HPDE6-E6E7 (cell line): ENCODE measurements at regions not wholly inside any gene's neighbourhood (a gene's known extent, or its start where the extent isn't known, plus 50 kb on each side); places are given as distances from the start of the nearest gene placed in this dataset.

ENCODE experiments used
- DNase-seq: peaks from one replicate; pipeline ENCODE4 v3.0.0; 2011; ENCODE audit warnings: missing footprints; ENCODE audit errors: extremely low spot score

DNA sequence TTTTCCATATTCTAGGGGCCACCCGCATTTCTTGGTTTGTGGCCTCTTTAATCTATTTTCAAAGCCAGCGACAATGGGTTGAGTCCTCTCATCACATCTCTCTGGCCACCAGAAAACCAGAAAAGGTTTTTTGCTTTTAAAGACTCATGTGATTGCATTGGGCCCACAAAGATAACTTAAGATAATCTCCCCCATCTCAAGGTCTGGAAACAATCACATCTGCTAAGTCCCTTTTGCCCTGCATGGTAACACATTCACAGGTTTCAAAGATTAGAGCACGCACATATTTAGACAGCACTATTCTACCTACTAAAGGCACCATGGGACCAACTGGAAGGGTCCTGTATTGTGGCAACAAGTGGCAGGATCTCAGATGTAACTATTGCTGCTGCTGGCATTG is 147.0 kb upstream of the MIR17HG start:
- no peak for DNase-seq

DNA sequence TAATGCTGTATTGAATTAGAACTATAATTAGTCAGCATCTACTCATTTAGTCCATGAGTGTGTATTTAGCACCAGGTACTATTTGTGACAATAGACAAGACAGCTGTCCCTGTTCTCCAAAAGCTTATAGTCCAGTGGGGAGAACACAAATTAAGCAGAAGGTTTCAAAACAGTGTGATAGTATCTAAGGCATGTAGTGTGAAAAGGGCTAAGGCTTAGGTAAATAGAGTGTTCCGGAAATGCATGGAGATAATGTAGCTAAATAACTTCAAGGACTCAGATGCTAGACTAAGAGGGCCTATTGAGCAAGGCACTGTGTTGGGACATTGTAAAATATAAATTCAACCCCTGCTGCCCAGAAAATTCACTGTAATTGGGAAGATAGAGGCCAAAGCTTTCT is 144.1 kb upstream of the MIR17HG start:
- no peak for DNase-seq

DNA sequence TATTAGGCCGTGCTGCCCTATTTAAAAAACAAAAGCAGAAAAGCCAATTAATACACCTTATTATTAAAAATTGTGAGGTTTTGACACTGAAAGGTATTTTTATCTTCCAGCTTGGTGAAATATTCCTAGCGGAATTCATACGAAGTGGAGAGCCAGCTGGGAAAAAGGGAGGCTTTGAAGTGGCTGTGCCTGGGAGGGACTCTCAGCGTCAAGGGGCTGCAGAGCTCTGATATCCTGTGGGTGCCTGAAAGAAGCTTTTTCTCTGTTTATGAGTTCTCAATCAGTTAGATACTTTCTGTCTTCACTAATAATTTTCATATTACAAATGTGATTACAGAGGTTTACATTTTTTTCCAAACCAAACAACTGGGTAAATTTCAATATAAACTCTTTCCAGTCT is 140.2 kb upstream of the MIR17HG start:
- DNase-seq = no peak

DNA sequence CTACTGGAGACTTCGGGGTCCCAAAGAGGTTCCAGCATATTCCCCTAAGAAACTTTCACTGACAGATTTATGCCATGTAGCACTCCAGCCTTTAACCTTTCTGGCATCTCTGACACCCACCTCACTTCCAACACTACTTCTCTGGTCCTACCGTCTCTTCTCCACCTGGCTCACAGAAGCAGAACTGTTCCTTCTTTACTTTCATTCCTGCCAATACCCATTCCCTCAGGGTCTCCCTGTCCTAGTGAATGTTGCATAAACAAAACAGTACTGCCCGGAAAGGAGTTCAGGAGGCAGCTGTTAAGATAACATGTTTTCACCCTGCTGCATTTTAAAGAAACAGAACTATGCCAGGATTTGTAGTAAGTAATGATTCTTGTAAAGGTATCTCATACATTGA is 136.0 kb upstream of the MIR17HG start:
- no peak for DNase-seq

DNA sequence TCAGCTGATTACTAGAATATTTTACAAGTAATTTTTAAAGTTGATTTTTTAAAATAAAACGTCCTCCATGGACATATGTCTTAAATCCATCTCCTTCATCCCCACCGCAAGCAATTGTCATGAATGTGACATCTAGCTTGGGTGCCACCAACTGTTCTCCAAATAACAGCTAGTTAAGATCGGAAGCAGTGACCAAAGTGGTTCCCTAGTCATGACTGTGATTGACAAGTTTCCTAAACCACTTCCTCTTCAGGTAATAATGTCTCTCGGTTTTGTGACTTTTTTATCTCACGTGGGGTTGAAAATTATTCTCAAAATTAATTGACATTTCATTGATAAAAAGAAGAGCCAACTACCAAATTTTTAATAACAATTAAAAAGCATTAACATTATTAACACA is 135.3 kb upstream of the MIR17HG start:
- no peak for DNase-seq

DNA sequence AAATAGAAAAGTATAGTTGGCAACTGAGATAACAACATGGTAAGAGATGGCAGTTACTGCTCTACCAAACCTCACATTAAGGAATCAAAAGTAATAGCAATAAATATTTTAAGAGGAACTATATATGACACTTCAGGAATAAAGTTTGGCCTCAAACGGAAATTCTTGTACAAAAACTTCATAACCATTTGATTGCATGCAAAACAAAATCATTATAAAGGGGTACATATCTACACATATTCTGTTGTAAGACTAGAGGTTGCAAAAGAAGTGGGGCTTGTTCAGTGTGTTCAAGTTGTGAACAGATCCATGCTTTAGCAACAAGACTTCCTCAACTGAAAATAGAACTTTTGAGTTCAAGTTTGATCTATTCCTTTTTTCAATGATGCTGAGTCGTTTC is 133.5 kb upstream of the MIR17HG start:
- no peak for DNase-seq

DNA sequence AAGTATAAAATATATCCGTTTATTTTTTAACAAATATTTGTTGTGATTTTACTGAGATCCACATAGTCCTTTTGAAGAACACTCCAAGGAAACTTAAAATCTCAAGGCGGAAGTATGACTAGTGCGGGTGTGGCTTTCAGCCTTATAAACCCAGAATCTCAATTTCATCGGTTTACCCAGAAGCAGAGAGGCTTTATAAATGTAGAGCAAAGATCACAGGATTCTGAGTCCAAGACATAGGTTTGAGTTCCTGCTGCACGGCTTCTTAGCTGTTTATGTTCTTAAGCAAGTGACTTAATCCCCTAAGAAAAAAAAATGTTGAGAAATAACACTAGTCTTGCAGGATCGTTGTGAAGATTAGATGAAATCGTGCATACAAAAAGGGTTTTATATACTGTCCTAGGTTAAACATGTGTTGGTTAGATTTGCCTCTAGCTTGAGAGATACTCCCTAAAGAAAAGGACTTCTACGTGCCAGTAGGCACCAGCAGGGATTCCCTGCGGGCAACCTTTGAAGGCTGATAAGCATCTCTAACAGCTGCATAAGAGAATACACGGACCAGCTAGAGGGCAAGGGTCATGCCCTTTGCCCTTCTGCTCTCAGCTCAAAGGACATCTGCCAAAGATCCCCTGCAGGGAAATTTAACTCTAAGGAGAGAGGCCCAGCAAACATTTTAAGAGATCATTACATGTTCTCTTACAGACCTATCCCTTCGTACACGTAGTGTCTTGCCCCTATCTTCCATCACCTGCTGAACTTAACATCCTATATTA is 130.4 kb upstream of the MIR17HG start:
- no peak for DNase-seq

DNA sequence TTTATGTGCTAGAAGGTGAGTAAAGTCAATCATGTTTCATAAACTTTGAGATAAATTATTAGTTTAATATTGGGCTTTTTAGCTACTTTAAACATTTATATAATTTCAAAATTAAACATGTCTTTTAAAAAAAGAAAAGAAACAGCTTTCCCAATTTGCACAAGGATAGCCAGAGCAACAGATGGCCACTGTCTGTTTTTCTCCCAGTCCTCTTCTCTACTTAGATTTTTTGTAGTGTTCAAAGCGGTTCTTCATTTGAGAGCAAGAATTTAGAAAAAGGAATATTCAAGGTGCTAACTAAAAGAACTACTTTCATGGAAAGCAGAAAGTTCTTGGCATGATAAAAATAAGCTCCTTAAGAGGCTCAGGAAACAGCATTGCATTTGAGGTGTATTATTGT is 128.3 kb upstream of the MIR17HG start:
- DNase-seq = no peak

DNA sequence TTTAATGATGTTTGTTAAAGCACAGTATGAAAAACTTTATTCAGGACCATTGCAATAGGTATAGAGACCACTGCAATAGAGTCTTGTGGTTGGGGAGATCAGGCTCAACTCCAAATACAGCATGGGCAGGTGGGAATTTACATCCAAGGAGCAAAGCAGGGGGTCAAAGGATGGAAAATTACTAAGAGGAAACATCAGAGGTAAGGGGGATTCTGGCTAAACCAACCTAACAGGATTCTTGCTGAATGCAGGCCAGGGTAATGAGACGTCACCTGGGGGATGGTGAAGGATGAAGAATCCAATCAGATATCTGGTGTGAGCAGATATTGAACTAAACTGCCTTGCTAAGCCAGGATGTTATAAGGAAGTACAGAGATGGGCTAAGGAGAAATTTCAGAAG is 126.6 kb upstream of the MIR17HG start:
- no peak for DNase-seq

DNA sequence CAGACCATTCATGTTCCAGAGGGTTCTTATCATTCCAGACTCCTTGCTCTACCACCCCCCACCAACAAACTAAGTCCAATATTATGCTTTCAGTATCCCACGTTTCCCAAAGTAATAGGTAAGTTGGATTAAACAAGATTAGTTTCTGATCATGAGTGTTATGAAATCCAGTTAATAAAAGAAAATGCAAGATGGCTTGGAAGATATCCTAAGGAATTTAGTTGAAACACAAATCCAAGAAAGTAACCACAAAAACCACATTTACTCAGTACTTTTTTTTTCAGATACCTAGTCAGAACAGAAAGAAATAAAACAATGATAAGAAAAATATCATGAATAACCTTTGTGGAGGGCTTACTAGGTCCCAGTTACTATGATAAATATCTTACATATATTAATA is 119.4 kb upstream of the MIR17HG start:
- DNase-seq = no peak

DNA sequence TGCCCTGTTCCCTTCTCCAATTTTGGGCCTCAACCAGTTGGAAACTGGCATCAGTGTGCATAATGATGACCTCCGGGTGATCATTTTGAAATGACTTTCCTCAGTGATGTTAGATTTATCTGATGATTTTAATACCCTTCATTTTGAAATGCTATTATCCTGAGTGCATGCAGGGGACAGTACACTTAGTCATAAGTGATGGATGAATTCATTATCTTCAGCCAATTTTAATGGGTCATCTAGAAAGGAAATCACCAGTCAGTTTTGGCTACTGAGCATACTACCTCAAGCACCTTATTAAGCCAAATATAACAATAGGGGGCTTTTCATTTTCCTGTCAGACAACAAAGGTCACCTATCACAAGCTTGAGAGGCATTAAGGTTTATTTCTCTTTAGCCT is 118.5 kb upstream of the MIR17HG start:
- no peak for DNase-seq

DNA sequence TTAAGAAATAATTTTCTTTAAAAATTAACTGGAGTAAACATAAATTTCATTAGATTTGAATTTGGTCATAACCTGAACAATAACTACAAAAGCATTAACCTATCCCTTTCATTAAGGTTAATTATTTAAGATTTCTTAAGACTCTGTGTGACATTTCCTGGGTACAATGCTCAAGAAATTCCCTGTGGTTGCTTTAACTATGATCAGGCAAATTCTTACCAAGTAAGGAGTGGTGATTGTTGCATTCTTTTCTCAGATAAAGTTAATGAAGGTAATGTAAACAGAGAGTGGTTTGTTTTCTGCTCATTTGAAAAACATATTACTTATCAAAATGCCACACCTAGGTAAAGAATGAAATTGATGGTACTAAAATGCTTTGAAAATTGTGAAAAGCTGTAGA is 114.8 kb upstream of the MIR17HG start:
- no peak for DNase-seq

DNA sequence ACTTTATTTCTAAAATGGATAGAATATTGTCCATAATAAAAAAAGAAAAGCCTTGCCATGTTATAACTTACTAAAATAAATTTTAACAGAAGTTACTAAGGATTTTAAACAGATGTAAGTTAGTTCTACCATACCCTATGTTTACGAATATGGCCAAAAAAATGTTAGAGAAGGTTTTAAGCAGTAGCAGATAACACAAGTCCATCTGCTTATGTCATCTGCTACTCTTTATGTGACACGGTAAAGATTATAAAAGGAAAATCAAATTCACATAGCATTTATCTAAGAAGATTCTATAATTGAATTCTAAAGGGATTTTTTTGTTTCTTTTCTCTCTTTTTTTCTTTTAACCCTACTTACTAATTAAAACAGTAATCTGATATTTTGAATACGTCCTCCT is 114.2 kb upstream of the MIR17HG start:
- no peak for DNase-seq

DNA sequence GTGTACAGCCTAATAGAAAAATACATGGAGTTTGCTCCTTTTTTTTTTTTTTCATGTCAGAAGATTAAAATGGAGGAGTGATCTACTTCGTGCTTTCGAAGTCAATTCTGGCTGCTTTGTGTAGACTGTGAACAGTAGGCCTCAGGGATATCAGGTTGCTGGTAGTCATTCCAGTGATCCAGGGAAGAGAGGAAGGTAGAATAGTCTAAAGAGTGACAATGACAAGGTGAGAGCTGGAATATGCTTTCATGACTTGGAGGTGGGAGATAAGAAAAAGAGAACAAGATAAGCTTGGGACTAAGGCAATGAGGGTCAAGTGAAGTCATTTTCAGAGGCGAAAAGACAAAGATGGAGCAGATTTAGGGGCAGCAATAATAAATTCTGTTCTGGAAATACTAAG is 111.3 kb upstream of the MIR17HG start:
- DNase-seq = no peak

DNA sequence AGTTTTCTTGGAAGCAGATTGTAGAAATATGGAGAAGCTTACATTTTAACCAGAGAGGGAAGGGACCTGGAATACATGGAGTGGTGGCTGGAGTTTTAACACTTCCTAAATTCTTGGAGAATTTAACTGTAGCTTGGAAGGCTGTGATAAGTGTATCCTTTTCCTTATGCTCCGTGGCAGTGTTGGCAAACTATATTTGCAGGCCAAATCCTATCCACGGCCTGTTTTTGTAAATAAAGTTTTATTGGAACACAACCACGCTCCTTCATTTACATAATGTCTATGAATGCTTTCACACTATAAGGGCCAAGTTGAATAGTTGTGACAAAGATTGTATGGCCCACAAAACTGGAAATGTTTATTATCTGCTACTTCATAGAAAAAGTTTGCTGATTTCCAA is 110.6 kb upstream of the MIR17HG start:
- no peak for DNase-seq

DNA sequence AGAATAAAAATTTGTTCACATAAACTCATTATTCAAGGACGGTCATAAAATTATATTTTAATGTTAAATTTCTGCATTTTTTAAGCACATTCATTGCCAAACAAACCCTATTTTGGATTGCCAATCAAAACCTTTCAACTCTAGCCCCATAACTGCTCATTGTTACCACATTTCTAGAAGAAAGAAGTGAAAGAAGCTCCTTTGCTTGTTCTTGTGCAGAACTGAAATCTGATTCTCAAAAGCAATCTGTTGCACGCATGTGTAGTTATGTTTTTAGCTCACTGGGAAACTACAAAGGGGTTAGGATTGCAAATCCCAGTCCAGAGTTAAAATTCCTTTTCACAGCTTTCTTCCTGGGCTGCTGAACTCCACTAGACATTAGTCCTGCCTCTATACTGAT is 109.5 kb upstream of the MIR17HG start:
- DNase-seq = no peak

DNA sequence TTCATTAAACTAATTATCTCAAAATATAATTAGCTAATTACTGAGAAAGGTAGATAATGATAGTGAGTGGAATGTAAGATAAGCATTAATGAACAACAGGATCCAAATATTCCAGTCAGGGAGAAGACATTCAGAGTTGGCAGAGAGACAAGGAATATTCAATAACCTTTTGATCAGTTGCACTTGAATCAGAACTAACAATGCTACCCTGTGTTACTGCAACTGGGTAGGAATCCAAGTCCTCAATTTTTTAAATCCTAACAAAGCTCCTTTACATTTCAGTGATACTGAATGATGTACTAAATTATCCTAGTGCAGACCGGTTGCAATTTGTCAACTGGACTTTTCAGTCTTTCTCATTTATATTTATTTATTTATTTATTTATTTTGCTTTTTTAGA is 107.1 kb upstream of the MIR17HG start:
- no peak for DNase-seq

DNA sequence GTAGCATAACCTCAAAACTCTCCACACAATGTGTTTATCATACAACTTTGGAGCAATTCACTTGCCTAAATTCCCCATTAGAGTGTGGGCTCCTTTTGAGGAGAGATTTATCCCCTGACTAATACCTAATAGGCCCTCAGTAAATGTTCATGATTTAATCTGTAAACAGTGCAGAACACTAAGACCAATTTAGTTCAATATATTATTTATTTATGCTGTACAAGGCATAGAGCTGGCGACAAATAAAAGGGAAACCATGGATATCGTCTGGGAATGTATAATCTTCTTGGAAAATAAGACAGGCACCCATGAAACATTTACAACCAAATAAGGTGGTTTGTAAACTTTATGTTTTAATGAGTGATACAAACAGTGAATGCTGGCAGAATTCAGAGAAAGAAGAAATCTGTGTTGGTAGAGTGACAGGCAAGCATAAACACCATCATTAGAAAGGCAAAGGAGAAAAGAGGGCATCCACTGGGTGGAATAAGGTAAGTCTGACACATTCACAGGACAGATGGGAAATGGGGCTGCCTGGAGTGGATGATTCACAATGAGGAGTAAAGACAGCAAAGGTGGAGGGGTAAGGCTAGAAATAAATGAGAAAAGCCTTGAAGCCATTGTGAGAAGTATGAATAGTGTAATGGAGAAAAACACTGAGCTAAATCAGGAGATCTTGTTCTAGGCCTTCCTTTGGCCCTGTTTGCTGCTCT is 106.1 kb upstream of the MIR17HG start:
- DNase-seq = no peak

DNA sequence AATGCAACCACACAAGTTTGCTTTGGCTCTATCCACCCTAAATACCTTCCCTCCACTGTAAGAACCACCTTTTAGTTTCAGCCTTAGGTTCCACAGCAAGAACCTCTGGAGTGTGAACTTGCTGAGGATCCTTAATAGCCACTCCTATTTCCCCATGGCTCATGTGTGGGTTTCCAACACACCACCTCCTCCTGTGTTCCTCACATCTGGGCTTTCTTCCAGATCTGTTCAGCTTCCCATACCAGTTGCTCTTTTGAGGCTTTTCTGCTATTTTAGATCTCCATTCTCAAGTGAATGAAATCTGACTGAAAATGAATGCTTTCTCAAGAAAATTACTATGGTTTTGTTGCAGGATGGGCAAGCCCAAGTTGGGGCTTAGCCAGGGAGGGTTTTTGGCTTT is 104.8 kb upstream of the MIR17HG start:
- no peak for DNase-seq

DNA sequence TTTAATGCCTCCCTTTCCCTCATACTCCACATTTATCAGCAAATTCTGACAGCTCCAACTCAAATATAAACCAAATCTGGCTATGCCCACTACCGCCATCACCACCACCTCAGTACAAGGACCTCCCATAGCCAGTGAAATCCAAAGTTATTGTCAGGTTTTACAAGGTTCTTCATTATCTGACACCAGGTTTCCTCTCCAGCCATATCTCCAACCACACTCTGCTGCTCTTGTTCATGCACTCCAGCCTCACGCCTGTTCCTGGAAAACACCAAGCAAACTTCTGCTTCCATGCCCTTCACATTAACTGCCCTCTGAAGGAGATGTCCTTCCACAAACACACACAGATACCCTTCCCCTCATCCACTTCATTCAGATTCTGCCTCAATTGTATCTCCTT is 102.2 kb upstream of the MIR17HG start:
- DNase-seq = no peak

DNA sequence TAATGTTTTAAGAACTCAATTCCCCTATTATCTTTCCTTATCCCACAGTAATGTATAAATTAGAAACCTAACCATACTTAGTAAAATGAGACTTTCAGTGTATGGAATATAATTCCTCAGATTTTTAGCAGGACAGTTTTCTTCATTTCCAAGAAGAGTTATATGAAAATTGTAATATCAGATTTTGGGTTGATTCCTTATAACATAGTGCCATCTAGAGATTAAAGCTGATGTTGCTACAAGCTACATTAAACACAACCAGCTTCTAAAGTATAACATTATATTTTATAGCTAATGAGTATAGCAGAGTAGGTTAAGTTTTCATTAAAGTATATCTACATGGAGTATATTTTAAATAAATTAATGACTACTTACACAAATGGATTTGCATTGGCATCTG is 99.7 kb upstream of the MIR17HG start:
- DNase-seq = no peak

DNA sequence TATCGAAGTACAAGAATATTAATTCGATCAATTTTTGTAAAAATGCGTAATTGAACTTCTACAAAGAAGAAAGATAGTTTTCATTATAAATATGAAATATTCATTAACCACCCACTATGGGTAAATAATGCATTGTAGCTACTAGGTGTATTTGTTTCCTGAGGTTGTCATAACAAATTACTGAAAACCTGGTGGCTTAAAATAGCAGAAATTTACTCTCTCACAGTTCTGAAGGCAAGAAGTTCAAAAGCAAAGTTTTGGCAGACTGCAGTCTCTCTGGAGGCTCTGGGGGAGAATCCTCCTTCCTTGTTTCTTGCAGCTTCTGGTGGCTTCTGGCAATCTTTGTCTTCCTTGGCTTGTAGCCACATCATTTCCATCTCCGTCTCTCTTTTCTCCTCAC is 99.2 kb upstream of the MIR17HG start:
- no peak for DNase-seq

DNA sequence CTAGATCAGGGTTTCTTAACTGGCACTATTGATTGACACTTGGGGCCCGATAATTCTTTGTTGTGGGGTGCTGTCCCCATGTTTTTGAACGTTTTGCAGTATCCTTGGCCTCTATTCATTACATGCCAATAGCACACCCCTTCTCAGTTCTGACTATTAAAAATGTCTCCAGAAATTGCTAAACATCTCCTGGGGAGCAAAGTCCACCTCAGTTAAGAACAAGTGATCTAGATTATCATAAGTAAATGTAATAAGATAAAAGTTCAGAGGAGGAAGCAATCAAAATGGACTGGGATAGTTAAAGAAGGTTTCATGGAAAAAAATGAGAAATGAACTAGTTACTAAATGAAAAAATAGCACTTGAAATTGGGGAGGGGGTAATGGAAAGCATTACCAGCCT is 98.1 kb upstream of the MIR17HG start:
- DNase-seq = no peak

DNA sequence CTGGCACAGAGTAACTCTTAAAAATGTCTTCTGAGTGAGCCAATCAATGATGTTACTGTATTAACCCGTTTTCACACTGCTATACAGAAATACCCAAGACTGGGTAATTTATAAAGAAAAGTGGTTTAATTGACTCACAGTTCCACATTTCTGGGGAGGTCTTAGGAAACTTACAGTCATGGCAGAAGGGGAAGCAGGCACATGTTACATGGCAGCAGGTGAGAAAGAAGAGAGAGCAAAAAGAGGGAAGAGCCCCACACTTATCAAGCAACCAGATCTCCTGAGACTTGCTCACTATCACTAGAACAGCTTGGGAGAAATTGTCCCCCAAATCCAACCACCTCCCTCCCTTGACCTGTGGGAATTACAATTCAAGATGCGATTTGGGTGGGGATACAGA is 97.6 kb upstream of the MIR17HG start:
- no peak for DNase-seq
